Epithelial cell of esophagus (primary cell): ENCODE measurements at regions not wholly inside any gene's neighbourhood (a gene's known extent, or its start where the extent isn't known, plus 50 kb on each side); places are given as distances from the start of the nearest gene placed in this dataset.
"Not testable (repeated sequence)": the region's sequence is repeated elsewhere in the genome, so short reads cannot be mapped to it uniquely, and the experiment has no call there.

Experiments used
- DNase-seq: peaks from one replicate; pipeline ENCODE4 v3.0.0; 2010; ENCODE audit warnings: low read depth
- H3K4me3 ChIP-seq: 2 replicates; pipeline ENCODE4 v1.5.1; 2011; ENCODE audit warnings: mild to moderate bottlenecking, low read length, control low read depth
- TF ChIP-seq, protein P1 (sequence below): IDR thresholded peaks from 2 replicates; pipeline ENCODE4 v1.5.1; 2011; ENCODE audit warnings: low read depth, mild to moderate bottlenecking, low read length, control low read depth, inconsistent platforms; ENCODE audit not compliant: insufficient read depth; ENCODE audit errors: missing control alignments

DNA sequence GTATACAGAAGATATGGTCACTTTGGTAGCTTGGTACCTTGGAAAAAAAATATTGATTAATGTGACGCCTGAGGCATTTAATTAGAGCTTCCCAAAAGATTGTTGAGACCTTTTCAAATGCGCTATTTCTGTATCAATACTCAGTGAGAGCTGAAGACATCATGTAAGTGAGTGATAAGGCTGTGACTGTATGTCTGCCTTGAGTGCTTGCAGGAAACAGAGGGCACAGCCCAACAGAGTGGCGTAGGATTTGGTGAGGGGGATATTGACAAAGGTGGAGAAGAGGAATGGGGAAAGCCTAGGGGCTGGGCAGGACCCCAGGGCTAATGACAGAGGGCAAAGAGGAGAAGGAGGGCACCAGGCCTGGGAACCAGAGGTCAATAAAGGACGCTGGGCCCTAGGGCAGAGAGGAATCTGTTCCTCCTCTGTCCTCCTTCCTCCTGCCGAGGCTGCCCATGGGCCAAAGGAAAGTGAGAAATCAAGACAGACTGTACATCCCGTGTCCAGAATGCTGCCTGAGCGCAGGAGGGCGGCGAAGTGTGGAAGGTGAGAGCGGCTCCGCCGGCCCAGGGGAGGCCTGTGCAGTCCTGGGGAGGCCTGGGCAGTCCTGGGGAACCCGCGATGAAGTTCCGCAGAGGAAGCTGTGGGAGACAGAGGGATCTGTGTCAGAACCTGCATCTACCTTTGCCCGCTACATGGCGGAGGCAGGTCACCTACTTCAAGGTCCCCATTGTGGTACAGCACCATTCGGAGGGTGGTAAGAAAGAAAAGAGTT lies 228.6 kb upstream of the PIEZO2 start:
- H3K4me3 ChIP-seq, result no peak overlapping the region
- no peak for DNase-seq

DNA sequence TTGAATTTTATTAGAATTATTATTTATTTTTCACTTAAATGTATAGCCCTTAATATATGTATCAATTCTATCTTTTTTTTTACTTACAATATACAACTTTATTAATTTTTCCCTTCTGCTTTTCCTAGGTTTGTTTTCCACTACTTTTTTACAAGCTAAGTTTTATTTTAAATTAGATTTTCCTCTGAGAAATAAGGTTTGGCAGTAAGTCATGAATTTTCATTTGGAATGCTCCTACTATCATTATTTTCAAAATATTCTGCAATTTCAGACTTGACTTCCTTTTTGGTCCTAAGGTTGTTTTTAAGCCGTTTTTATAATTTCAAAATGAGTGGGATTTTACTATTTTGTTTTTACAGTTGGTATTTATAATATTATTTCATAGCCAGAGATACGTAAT lies 222.8 kb upstream of the PIEZO2 start:
- TF ChIP-seq, protein P1, sequence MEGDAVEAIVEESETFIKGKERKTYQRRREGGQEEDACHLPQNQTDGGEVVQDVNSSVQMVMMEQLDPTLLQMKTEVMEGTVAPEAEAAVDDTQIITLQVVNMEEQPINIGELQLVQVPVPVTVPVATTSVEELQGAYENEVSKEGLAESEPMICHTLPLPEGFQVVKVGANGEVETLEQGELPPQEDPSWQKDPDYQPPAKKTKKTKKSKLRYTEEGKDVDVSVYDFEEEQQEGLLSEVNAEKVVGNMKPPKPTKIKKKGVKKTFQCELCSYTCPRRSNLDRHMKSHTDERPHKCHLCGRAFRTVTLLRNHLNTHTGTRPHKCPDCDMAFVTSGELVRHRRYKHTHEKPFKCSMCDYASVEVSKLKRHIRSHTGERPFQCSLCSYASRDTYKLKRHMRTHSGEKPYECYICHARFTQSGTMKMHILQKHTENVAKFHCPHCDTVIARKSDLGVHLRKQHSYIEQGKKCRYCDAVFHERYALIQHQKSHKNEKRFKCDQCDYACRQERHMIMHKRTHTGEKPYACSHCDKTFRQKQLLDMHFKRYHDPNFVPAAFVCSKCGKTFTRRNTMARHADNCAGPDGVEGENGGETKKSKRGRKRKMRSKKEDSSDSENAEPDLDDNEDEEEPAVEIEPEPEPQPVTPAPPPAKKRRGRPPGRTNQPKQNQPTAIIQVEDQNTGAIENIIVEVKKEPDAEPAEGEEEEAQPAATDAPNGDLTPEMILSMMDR, result no peak
- no peak for DNase-seq
- no peak overlapping the region for H3K4me3 ChIP-seq

More for the DNA sequence above, 228.6 kb upstream of the PIEZO2 start:
- TF ChIP-seq, protein P1, result no peak

DNA sequence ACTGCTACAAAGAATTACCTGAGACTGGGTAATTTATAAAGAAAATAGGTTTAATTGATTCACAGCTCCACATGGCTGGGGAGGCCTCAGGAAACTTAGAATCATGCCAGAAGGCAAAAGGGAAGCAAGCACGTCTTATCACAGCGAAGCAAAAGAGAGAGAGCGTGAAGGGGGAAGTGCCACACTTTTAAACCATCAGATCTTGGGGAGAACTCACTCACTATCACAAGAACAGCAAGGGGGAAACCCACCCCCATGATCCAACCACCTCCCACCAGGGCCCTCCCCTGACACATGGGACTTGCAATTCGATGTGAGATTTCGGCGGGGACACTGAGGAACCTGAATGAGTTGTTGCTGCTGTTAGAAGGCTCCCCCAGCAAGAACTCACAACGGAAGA lies 220.2 kb upstream of the PIEZO2 start:
- TF ChIP-seq, protein P1, result no peak
- H3K4me3 ChIP-seq, result no peak overlapping the region
- no peak for DNase-seq

DNA sequence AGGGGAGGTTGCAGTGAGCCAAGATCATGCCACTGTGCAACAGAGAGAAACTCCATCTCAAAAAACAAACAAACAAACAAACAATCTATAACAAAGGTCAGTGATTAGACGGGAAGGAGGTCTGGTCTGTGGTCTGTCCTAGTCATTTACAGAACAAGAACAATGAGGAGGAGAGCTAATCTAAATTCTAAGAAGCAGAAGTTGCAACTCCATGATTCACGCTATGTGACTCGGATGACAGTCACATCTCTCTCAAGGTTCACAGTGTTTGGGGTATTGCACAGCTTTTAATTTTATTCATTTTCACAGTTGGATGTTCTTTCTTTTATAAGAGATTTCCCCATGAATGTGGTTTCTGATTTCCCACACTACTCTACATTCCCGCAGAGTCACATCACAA lies 218.7 kb upstream of the PIEZO2 start:
- H3K4me3 ChIP-seq, result no peak overlapping the region
- TF ChIP-seq, protein P1, result no peak
- DNase-seq, result no peak

DNA sequence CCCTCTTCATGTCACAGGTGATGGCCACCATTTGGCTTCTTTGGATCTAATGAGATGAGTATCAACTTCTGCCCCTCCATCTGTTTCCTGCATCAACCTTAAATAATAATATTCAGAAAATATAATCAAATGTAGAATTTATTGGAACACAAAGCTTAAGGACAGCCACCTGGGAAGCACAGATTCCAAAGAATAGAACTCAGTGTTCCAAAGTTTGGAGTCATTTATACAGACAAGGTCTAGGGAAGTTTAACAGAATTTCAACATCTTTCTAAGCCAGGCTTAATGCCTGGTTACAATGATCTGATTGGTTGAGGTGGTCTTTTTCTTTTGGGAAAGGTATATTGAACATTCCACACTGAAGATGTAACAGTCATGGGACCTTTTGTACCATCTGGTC lies 218.0 kb upstream of the PIEZO2 start:
- no peak overlapping the region for H3K4me3 ChIP-seq
- TF ChIP-seq, protein P1, result no peak
- no peak for DNase-seq

DNA sequence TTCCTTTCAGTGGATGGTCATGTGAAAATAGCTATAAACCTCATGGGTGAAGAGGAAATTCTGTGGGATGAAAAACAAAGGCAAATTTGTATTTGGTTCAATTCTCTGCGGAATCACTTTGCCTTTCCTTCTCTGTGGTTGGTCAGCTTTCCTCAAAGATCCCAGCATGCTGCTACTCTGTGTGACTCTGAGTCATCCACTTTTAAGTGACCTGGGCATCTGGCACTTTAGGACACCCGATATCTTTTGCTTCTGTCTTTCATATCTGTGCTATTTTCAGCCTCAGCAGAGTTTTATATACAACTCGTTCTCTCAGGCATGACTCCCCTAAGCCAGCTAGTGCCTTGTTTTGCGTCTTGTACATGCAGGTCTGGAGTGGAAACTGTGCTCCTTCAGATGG lies 217.0 kb upstream of the PIEZO2 start:
- no peak overlapping the region for H3K4me3 ChIP-seq
- TF ChIP-seq, protein P1, result no peak
- DNase-seq, result no peak

DNA sequence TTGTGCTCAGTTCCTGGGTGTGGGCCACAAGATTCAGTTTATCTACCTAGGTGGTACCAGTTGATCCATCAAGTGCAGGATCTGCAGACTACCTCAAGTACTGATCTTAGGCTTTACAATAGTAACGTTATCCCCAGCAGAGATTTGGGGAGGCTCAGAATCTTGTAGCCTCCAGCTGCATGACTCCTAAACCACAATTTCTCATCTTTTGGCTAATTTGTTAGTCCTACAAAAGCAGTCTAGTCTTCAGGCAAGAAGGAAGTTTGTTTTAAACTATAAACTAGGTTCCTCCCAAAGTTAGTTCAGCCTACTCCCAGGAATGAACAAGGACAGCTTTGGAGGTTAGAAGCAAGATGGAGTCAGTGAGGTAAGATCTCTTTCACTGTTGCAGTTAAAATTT lies 213.5 kb upstream of the PIEZO2 start:
- no peak for DNase-seq
- TF ChIP-seq, protein P1, result no peak
- no peak overlapping the region for H3K4me3 ChIP-seq

DNA sequence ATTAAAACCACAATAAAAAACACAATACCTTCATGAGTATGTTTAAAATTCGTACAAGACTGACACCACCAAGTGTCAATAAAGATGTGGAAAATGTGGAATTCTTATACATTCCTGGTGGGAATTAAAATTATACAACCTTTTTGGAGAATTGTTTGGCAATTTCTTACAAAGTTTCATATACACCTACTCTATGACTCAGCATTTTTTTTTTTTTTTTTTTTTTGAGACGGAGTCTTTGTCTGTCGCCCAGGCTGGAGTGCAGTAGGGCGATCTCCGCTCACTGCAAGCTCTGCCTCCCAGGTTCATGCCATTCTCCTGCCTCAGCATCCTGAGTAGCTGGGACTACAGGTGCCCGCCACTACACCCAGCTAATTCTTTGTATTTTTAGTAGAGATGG lies 212.5 kb upstream of the PIEZO2 start:
- not testable (repeated sequence) for H3K4me3 ChIP-seq, DNase-seq
